Esophagus muscularis mucosa (tissue), 4 donors: ENCODE measurements at regions not wholly inside any gene's neighbourhood (a gene's known extent, or its start where the extent isn't known, plus 50 kb on each side); places are given as distances from the start of the nearest gene placed in this dataset.

Experiments
- DNase-seq: peaks from one replicate; pipeline ENCODE4 v3.0.0-alpha.2; 2017; ENCODE audit errors: extremely low spot score
- H3K27ac ChIP-seq, 4 donors: fragments of 200-600 bp; sonication (generic); replicated peaks in 1 of 4; 1 replicate in 3 of 4; 2 replicates in 1 of 4; pipeline ENCODE4 v1.5.1; 2016 to 2019; ENCODE audit warnings: mild to moderate bottlenecking in 1 of 4
- H3K27me3 ChIP-seq, 4 donors: fragments of 200-600 bp; sonication (generic); one replicate each; pipeline versions ENCODE4 v1.5.1 to v1.6.0; 2016 to 2019
- H3K36me3 ChIP-seq, 4 donors: fragments of 200-600 bp; sonication (generic); one replicate each; pipeline ENCODE4 v1.5.1; 2016 to 2019
- H3K4me1 ChIP-seq, 4 donors: fragments of 200-600 bp; sonication (generic); one replicate each; pipeline ENCODE4 v1.5.1; 2016 to 2019
- H3K4me3 ChIP-seq, 4 donors: fragments of 200-600 bp; sonication (generic); 1 replicate in 2 of 4; 2 replicates in 2 of 4; pipeline ENCODE4 v1.5.1; 2016 to 2019; ENCODE audit warnings: mild to moderate bottlenecking in 4 of 4, moderate library complexity in 1 of 4
- H3K9me3 ChIP-seq, 4 donors: fragments of 200-600 bp; sonication (generic); 1 replicate in 3 of 4; 2 replicates in 1 of 4; pipeline ENCODE4 v1.5.1; 2016 to 2019
- EP300 ChIP-seq: sonication (generic); formaldehyde crosslinking; IDR thresholded peaks from one replicate; pipeline ENCODE4 v1.6.1; 2017; ENCODE audit warnings: antibody characterized with exemption
- POLR2A ChIP-seq: fragments of 450-650 bp; IDR thresholded peaks from one replicate; pipeline ENCODE4 v1.6.1; 2017; ENCODE audit warnings: antibody characterized with exemption, moderate library complexity, mild to moderate bottlenecking, low read depth
- POLR2AphosphoS5 ChIP-seq, 2 donors: sonication (generic); formaldehyde crosslinking; IDR thresholded peaks; one replicate each; pipeline ENCODE4 v1.6.1; 2017; ENCODE audit warnings: antibody characterized with exemption in 2 of 2
- WGBS: methylation state at CpG from one replicate; pipeline ENCODE4 v1.1.5; 2018; 5-methylcytosine and 5-hydroxymethylcytosine counted together
- intact Hi-C: fragments of 100-400 bp; cut with DNase I; formaldehyde crosslinking; loops from one replicate; pipeline ENCODE4 v1.15.1; 2023
- TF ChIP-seq, protein P1 (sequence below), 3 experiments: fragments of 200-600 bp in 2 of 3; fragments of 450-650 bp in 1 of 3; sonication (generic) in 2 of 3; IDR thresholded peaks; one replicate each; pipeline ENCODE4 v1.5.1; 2017 to 2019; ENCODE audit warnings: antibody characterized with exemption in 3 of 3, mild to moderate bottlenecking in 2 of 3, moderate library complexity in 1 of 3

DNA sequence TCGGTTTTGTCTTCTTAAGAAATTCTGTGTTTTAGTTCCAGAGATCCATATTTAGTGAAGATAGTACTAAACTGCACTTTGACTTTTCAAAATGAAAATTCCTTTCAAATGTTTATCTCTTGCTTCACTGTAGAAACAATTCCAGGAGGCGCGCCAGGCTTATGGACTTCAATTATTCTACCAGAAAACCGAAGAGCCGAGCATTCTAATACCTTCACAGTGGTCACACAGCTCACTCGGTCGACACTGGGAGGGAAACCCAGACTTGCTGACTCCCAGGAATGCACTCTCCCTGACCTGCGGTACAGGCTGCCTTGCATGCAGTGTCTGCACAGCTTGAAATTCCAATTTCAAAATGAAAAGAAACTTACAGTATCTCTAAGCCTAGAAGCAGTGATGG lies 119.9 kb upstream of the PIEZO2 start:
- intact Hi-C loops, result no loop called here
- H3K27me3 ChIP-seq, result peaks cover 0 to 5% (median 0%) of the 10 kb centered on the region in 4 donors
- peak overlapping the region; percentile 0 to 35 (median 31) for H3K4me3 ChIP-seq
- H3K9me3 ChIP-seq, result peaks cover 0 to under 1% (median 0%) of the 10 kb centered on the region in 4 donors
- H3K36me3 ChIP-seq, result no peaks in the 10 kb centered on the region
- 39% methylated on average over 8 of the region's 8 CpGs for WGBS
- no peak for TF ChIP-seq EP300
- DNase-seq, result no peak
- H3K27ac ChIP-seq, result peak overlapping the region in 3 of 4 donors; percentile 25 to 45 (median 32)
- peaks cover 0 to 20% (median 16%) of the 10 kb centered on the region in 4 donors for H3K4me1 ChIP-seq

DNA sequence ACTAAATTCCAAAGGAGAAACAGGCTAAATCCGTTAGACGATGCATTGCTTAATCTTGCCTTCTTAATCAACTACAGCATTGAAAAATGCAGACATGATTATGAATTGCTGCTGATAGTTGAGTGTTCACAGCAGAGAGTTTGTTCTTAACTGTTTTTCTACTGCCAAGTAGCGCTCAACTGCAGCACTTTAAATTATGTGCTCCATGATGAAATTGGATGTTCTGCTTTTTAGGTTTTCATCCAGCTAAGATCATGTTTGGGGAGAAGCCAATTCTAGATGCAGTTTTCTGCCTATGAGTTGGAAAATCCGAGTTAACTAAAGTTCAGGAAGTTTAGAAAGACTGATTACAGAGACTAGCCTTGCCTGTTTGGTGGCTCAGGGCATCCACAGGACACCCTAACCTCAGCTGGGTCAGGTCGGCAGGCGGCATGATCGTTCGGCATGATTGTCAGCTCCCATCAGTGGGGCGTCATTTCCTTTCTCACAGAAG lies 119.4 kb upstream of the PIEZO2 start:
- Histone ChIP-seq H3K4me1 (peaks cover 0 to 20% (median 16%) of the 10 kb centered on the region in 4 donors), H3K4me3 (peak overlapping the region; percentile 0 to 35 (median 31)), H3K27me3 (peaks cover 0 to 5% (median 0%) of the 10 kb centered on the region in 4 donors), H3K36me3 (no peaks in the 10 kb centered on the region), H3K9me3 (peaks cover 0 to 5% (median 0%) of the 10 kb centered on the region in 4 donors), H3K27ac (peak overlapping the region in 3 of 4 donors; percentile 25 to 45 (median 32))
- intact Hi-C loops, result no loop called here
- TF ChIP-seq POLR2AphosphoS5 (IDR thresholded peaks at IDR 0.05) (no peak), POLR2A (no peak), EP300 (no peak)
- TF ChIP-seq, protein P1, sequence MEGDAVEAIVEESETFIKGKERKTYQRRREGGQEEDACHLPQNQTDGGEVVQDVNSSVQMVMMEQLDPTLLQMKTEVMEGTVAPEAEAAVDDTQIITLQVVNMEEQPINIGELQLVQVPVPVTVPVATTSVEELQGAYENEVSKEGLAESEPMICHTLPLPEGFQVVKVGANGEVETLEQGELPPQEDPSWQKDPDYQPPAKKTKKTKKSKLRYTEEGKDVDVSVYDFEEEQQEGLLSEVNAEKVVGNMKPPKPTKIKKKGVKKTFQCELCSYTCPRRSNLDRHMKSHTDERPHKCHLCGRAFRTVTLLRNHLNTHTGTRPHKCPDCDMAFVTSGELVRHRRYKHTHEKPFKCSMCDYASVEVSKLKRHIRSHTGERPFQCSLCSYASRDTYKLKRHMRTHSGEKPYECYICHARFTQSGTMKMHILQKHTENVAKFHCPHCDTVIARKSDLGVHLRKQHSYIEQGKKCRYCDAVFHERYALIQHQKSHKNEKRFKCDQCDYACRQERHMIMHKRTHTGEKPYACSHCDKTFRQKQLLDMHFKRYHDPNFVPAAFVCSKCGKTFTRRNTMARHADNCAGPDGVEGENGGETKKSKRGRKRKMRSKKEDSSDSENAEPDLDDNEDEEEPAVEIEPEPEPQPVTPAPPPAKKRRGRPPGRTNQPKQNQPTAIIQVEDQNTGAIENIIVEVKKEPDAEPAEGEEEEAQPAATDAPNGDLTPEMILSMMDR (IDR thresholded peaks at IDR 0.05), result no peak
- 44% methylated on average over 9 of the region's 9 CpGs for WGBS
- DNase-seq, result no peak

DNA sequence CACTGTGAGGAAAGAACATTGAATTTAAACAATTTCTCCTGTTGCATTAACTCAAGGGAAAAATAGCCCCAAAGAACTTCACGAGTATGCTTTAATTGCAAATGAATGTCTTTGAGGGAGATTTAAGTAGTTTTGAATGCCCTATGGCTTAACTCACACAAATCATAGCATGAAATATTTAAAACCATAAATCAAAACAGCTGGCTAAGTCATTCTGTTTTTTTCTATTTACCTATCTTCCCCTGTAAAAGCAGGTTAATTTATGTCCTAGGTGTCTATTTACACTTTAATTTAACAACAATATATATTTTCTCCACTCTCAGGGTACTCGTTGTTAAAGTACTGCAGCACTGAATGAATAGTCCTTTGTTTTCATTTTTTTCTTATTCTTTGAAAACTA lies 118.8 kb upstream of the PIEZO2 start:
- H3K27ac ChIP-seq, result no peak overlapping the region
- no peaks in the 10 kb centered on the region for H3K36me3 ChIP-seq
- intact Hi-C loops, result no loop called here
- peaks cover 0 to 5% (median 0%) of the 10 kb centered on the region in 4 donors for H3K27me3 ChIP-seq
- TF ChIP-seq EP300 (no peak), POLR2AphosphoS5 (IDR thresholded peaks at IDR 0.05) (no peak), POLR2A (no peak)
- TF ChIP-seq, protein P1 (IDR thresholded peaks at IDR 0.05), result no peak
- no peak overlapping the region for H3K4me3 ChIP-seq
- DNase-seq, result no peak
- peaks cover 0 to 20% (median 16%) of the 10 kb centered on the region in 4 donors for H3K4me1 ChIP-seq
- 39% methylated on average over 2 of the region's 2 CpGs for WGBS
- peaks cover 0 to 8% (median 0%) of the 10 kb centered on the region in 4 donors for H3K9me3 ChIP-seq

DNA sequence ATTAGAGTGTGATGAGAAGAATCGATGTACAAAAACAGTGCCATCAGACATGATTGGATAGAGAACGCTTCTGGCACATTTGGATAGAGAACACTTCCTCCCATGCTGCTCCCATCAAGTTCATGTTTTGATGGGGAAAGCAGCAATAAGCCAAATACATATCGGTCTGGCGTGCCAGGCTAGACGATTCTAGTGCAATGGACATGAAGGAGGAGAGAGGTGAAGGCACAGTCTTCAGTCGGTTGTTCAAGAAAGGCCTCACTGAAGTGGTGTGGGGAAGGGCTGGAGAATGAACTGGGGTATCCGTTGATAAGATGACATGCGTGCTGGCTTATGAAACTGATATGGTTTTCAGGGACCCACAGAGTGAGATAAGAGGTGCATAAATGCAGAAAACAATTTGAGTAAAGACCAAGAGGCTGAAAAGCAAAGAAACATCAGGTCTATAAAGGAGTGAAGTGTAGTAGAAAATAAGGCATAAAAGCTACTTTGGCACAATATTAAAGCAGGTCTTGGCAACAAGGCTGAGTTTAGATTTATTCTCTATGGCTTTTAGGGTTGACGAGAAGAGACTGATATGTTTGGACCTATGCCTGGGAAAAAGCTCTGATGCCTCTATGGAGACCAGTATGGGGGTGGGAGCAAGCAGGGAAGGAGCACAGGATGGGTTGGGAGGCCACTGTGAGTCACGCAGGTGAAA lies 117.6 kb upstream of the PIEZO2 start:
- WGBS, result 85% methylated on average over 10 of the region's 10 CpGs
- H3K4me3 ChIP-seq, result no peak overlapping the region
- peaks cover 0 to 8% (median 0%) of the 10 kb centered on the region in 4 donors for H3K9me3 ChIP-seq
- intact Hi-C loops, result no loop called here
- no peak overlapping the region for H3K27ac ChIP-seq
- H3K36me3 ChIP-seq, result no peaks in the 10 kb centered on the region
- H3K27me3 ChIP-seq, result peaks cover 0 to 5% (median 0%) of the 10 kb centered on the region in 4 donors
- TF ChIP-seq EP300 (no peak), POLR2AphosphoS5 (IDR thresholded peaks at IDR 0.05) (no peak), POLR2A (no peak)
- TF ChIP-seq, protein P1 (IDR thresholded peaks at IDR 0.05), result no peak
- H3K4me1 ChIP-seq, result peaks cover 0 to 20% (median 16%) of the 10 kb centered on the region in 4 donors
- DNase-seq, result no peak

DNA sequence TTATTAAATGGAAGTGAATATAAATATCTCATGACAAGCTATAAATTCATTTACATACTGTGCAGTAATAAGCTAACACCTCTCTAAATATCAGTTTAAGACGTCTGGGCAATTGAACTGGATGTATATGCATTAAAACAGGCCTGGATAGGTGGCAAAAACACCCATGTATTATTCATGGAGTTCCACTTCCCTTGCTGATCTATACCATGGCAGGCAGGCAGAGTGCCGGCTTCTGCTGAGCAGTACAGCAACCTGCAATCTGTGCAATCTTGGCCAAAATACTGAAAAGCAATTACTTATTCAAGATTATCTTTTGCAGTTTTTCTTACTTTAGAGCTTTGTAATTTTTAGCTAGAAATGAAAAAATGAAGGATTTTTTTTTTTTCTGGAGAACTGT lies 112.1 kb upstream of the PIEZO2 start:
- no peak for DNase-seq
- TF ChIP-seq, protein P1 (IDR thresholded peaks at IDR 0.05), result no peak
- TF ChIP-seq EP300 (no peak), POLR2A (no peak), POLR2AphosphoS5 (IDR thresholded peaks at IDR 0.05) (no peak)
- intact Hi-C loops, result no loop called here

More for the DNA sequence above, 112.1 kb upstream of the PIEZO2 start:
- Histone ChIP-seq H3K36me3 (no peaks in the 10 kb centered on the region), H3K27ac (no peak overlapping the region), H3K9me3 (peaks cover 0 to 8% (median 0%) of the 10 kb centered on the region in 4 donors), H3K4me1 (no peaks in the 10 kb centered on the region), H3K27me3 (no peaks in the 10 kb centered on the region), H3K4me3 (no peak overlapping the region)
- WGBS, result 70% methylated on average over 2 of the region's 2 CpGs
